ENCODE measurements at regions not wholly inside any gene's neighbourhood (a gene's known extent, or its start where the extent isn't known, plus 50 kb on each side); places are given as distances from the start of the nearest gene placed in this dataset.

- no peak for TF ChIP-seq CTCF (IDR thresholded peaks at IDR 0.05; ENCODE audit: low read depth, low read length)
- in situ Hi-C loops (cut with HindIII; ENCODE audit: low sequenced_read_pairs): no loop called here
- H3K4me3 ChIP-seq (ENCODE audit: low read depth, low read length): no peak overlapping the region
- DNase-seq (ENCODE audit: low read depth, low spot score): no peak
Measured at GRCh38 chr15:37876900-37877299, 57.5 kb upstream of the TMCO5A start.

GRCh38 chr15:37877851-37878741 is 56.3 kb upstream of the TMCO5A start:
- DNase-seq (ENCODE audit: low read depth, low spot score): peak; percentile 83
- in situ Hi-C loops (cut with HindIII; ENCODE audit: low sequenced_read_pairs): no loop called here
- H3K4me3 ChIP-seq (ENCODE audit: low read depth, low read length): no peak overlapping the region
- TF ChIP-seq CTCF (IDR thresholded peaks at IDR 0.05; ENCODE audit: low read depth, low read length): no peak

- no peak overlapping the region for H3K4me3 ChIP-seq (ENCODE audit: low read depth, low read length)
- DNase-seq (ENCODE audit: low read depth, low spot score): peak; percentile 79
- in situ Hi-C loops (cut with HindIII; ENCODE audit: low sequenced_read_pairs): no loop called here
- TF ChIP-seq CTCF (IDR thresholded peaks at IDR 0.05; ENCODE audit: low read depth, low read length): peak; percentile 81
Measured at GRCh38 chr15:37880009-37880834, 54.2 kb upstream of the TMCO5A start.

- no peak overlapping the region for H3K4me3 ChIP-seq (ENCODE audit: low read depth, low read length)
- in situ Hi-C loops (cut with HindIII; ENCODE audit: low sequenced_read_pairs): no loop called here
- TF ChIP-seq CTCF (IDR thresholded peaks at IDR 0.05; ENCODE audit: low read depth, low read length): no peak
- DNase-seq (ENCODE audit: low read depth, low spot score): no peak
Measured at GRCh38 chr15:37880835-37881153, 53.6 kb upstream of the TMCO5A start.

GRCh38 chr15:37881237-37882013 is 53.0 kb upstream of the TMCO5A start:
- no peak for TF ChIP-seq CTCF (IDR thresholded peaks at IDR 0.05; ENCODE audit: low read depth, low read length)

GRCh38 chr15:37882640-37883039 is 51.8 kb upstream of the TMCO5A start:
- no peak for TF ChIP-seq CTCF (IDR thresholded peaks at IDR 0.05; ENCODE audit: low read depth, low read length)
- H3K4me3 ChIP-seq (ENCODE audit: low read depth, low read length): no peak overlapping the region
- in situ Hi-C loops (cut with HindIII; ENCODE audit: low sequenced_read_pairs): no loop called here
- DNase-seq (ENCODE audit: low read depth, low spot score): no peak

More at GRCh38 chr15:37881237-37882013, 53.0 kb upstream of the TMCO5A start:
- H3K4me3 ChIP-seq (ENCODE audit: low read depth, low read length): no peak overlapping the region
- DNase-seq (ENCODE audit: low read depth, low spot score): no peak
- in situ Hi-C loops (cut with HindIII; ENCODE audit: low sequenced_read_pairs): no loop called here

All from astrocyte of the spinal cord (primary cell).